MG63 (cell line): ENCODE measurements at regions not wholly inside any gene's neighbourhood (a gene's known extent, or its start where the extent isn't known, plus 50 kb on each side); places are given as distances from the start of the nearest gene placed in this dataset.
"Not testable (repeated sequence)": the region's sequence is repeated elsewhere in the genome, so short reads cannot be mapped to it uniquely, and the experiment has no call there.

Experiments
- DNase-seq: peaks from one replicate; pipeline ENCODE4 v3.0.0-alpha.2; 2020
- H3K27me3 ChIP-seq: fragments of 250-450 bp; sonication (Bioruptor Pico); 2 replicates; pipeline ENCODE4 v1.5.1; 2020; ENCODE audit warnings: mild to moderate bottlenecking, moderate library complexity
- H3K36me3 ChIP-seq: fragments of 250-450 bp; sonication (Bioruptor Pico); 2 replicates; pipeline ENCODE4 v1.5.1; 2020; ENCODE audit warnings: mild to moderate bottlenecking, moderate library complexity
- H3K4me3 ChIP-seq: fragments of 250-450 bp; sonication (Bioruptor Pico); 2 replicates; pipeline ENCODE4 v1.5.1; 2020; ENCODE audit warnings: mild to moderate bottlenecking, moderate library complexity
- H3K9me3 ChIP-seq: fragments of 250-450 bp; sonication (Bioruptor Pico); 2 replicates; pipeline ENCODE4 v1.5.1; 2020; ENCODE audit warnings: mild to moderate bottlenecking, moderate library complexity

GRCh38 chr5:21646469-21646868, 1206.7 kb downstream of the CDH12 start:
- Histone ChIP-seq H3K36me3 (no peaks in the 10 kb centered on the region), H3K4me3 (no peak overlapping the region), H3K27me3 (no peaks in the 10 kb centered on the region), H3K9me3 (peaks cover 3% of the 10 kb centered on the region)
- no peak for DNase-seq

GRCh38 chr5:21644032-21644431, 1209.1 kb downstream of the CDH12 start:
- H3K27me3 ChIP-seq = no peaks in the 10 kb centered on the region
- H3K4me3 ChIP-seq = no peak overlapping the region
- H3K9me3 ChIP-seq = peaks cover 3% of the 10 kb centered on the region
- no peaks in the 10 kb centered on the region for H3K36me3 ChIP-seq
- no peak for DNase-seq

- no peak overlapping the region for H3K4me3 ChIP-seq
- H3K36me3 ChIP-seq = no peaks in the 10 kb centered on the region
- H3K27me3 ChIP-seq = no peaks in the 10 kb centered on the region
- H3K9me3 ChIP-seq = peaks cover 3% of the 10 kb centered on the region
- no peak for DNase-seq
Measured at GRCh38 chr5:21642312-21642711, 1210.8 kb downstream of the CDH12 start.

GRCh38 chr5:21623831-21624230, 1229.3 kb downstream of the CDH12 start:
- Histone ChIP-seq H3K27me3 (no peaks in the 10 kb centered on the region), H3K4me3 (no peak overlapping the region), H3K36me3 (no peaks in the 10 kb centered on the region), H3K9me3 (peaks cover 3% of the 10 kb centered on the region; the same call in 1 of the 2 replicates)
- no peak for DNase-seq

- H3K4me3 ChIP-seq = no peak overlapping the region
- no peaks in the 10 kb centered on the region for H3K9me3 ChIP-seq
- no peak for DNase-seq
- H3K27me3 ChIP-seq = no peaks in the 10 kb centered on the region
- no peaks in the 10 kb centered on the region for H3K36me3 ChIP-seq
Measured at GRCh38 chr5:21615195-21615765, 1237.9 kb downstream of the CDH12 start.

DNA sequence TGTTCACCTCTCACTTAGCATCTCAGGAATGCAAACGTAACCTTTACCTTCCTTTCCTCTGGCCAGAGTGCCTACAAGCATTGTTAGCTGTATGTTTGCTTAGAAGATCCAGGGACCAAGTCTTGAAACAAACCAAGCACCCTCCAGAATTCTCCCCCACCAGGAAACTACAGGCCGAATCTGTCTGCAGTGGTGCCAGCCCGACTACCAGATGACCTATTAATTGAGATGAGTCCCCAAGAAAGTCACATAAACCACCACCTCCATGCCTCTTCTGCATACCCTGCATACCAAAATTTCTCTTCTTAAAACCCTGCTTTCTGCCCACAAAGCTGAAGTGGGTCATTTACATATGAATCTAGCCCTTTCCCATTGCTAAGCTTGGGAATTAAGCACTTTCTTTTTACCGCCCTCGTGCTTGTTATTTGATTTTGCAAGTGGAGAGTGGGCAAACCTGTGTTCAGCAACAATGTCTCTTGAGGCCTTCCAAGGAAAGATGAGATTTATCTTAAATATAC, 1239.1 kb downstream of the CDH12 start:
- Histone ChIP-seq H3K36me3 (no peaks in the 10 kb centered on the region), H3K27me3 (no peaks in the 10 kb centered on the region), H3K4me3 (no peak overlapping the region), H3K9me3 (no peaks in the 10 kb centered on the region)
- no peak for DNase-seq

GRCh38 chr5:21603796-21604195, 1249.3 kb downstream of the CDH12 start:
- H3K4me3 ChIP-seq = no peak overlapping the region
- no peak for DNase-seq
- H3K9me3 ChIP-seq = no peaks in the 10 kb centered on the region
- H3K36me3 ChIP-seq = no peaks in the 10 kb centered on the region
- no peaks in the 10 kb centered on the region for H3K27me3 ChIP-seq

GRCh38 chr5:21594566-21594965, 1258.6 kb downstream of the CDH12 start:
- DNase-seq = no peak
- no peaks in the 10 kb centered on the region for H3K36me3 ChIP-seq
- H3K27me3 ChIP-seq = no peaks in the 10 kb centered on the region
- no peak overlapping the region for H3K4me3 ChIP-seq
- H3K9me3 ChIP-seq = no peaks in the 10 kb centered on the region

DNA sequence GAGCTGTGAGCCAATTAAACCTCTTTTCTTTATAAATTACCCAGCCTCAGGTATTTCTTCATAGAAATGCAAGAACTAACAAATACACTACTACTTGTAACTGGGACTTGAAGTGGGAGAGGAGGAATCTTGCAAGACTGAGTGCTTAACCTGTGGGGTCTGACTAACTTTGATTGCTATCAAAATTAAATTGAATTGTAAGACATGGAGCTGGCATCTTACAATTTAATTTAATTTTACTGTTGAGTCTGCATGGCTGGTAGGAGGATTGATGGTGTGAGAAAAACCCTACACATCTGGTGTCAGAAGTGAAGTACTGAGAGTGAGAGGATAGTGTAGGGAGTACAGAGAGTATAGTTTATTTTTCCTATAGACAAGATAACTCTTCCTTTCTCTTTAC, 1259.9 kb downstream of the CDH12 start:
- no peaks in the 10 kb centered on the region for H3K9me3 ChIP-seq
- no peak overlapping the region for H3K4me3 ChIP-seq
- H3K27me3 ChIP-seq = no peaks in the 10 kb centered on the region
- no peaks in the 10 kb centered on the region for H3K36me3 ChIP-seq
- no peak for DNase-seq

DNA sequence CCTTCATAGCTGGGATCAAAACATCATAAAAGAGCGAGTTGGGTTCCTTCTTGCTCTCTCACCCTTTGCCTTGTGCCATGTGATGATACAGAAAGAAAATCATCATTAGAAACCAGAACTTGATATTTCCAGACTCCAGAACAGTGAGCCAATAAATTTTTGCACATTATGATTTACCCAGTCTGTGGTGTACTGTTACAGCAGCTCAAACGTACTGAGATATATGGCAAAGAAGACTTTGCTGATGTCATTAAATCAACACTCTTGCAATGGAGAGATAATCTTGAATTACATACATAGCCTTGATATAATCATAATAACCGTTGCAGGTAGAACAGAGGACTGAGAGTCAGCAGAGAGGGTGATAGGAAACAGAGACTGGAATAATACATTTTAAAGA, 1271.6 kb downstream of the CDH12 start:
- H3K27me3 ChIP-seq = no peaks in the 10 kb centered on the region
- no peaks in the 10 kb centered on the region for H3K9me3 ChIP-seq
- H3K36me3 ChIP-seq = no peaks in the 10 kb centered on the region
- H3K4me3 ChIP-seq = no peak overlapping the region
- DNase-seq = no peak

DNA sequence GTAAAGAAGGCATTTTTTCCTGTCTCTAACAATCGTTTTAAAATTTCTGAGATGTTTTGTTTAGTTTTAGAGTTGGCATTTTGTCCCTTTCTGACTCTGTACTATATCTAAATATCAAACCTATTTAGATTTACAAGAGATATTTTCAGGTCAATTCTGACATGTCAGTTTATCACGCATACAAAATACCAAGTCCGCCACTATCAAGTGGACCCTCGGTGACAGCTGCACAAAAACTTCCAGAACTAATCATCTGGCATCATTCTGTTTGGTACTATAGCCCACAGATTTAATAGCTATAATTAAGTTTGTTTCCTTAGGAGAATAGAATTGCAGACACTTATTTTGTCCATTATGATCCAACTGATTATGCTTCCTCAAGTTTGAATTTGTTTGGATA, 1278.2 kb downstream of the CDH12 start:
- no peaks in the 10 kb centered on the region for H3K36me3 ChIP-seq
- no peaks in the 10 kb centered on the region for H3K9me3 ChIP-seq
- DNase-seq = no peak
- H3K4me3 ChIP-seq = no peak overlapping the region
- no peaks in the 10 kb centered on the region for H3K27me3 ChIP-seq

- H3K9me3 ChIP-seq = no peaks in the 10 kb centered on the region
Measured at GRCh38 chr5:21574438-21574837, 1278.7 kb downstream of the CDH12 start.

DNA sequence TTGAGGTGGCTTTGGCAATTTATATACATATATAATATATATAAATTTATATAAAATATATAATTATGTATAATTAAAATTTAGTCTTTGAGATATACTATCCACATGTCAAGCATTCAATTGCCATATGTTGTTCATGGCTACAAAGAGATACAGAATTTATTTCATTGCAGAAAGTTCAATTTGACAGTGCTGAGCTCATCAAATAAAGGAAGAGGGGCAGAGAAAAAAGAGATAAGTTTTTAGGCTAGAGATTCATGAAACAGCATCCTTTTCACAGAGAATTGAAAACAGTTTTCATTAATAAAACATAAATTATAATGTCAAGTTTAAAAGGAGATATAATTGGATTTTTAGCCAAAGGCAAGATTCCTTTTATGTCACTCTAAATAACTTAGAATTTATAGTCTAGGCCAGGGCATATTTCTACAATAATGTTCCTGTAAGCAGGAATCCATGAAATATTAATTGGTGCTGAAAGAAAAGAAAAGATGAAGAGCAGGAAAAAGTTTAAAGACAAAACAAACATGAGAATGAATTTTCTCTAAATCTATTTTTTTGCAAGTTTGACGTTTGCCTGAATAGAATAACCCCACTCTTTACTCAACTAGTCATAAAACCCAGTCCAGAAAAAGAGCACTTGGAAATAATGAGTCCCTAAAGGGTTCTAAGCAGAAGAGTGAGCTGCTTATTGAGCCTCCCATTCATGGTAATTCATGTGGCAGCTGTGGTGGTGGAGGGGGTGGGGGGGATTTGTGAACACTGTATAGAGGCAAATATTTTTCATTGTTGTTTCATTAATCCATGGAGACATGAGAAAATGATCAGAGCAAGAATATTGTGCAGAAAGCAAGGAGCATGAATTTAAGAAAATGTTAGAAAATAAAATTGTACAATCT, 1279.5 kb downstream of the CDH12 start:
- Histone ChIP-seq H3K9me3 (no peaks in the 10 kb centered on the region), H3K27me3 (no peaks in the 10 kb centered on the region), H3K36me3 (no peaks in the 10 kb centered on the region), H3K4me3 (no peak overlapping the region)
- no peak for DNase-seq

More at GRCh38 chr5:21574438-21574837, 1278.7 kb downstream of the CDH12 start:
- no peak for DNase-seq
- H3K27me3 ChIP-seq = no peaks in the 10 kb centered on the region
- H3K4me3 ChIP-seq = no peak overlapping the region
- no peaks in the 10 kb centered on the region for H3K36me3 ChIP-seq

GRCh38 chr5:21571196-21571595, 1281.9 kb downstream of the CDH12 start:
- H3K9me3 ChIP-seq, H3K27me3 ChIP-seq, H3K4me3 ChIP-seq, DNase-seq, H3K36me3 ChIP-seq: not testable (repeated sequence)

DNA sequence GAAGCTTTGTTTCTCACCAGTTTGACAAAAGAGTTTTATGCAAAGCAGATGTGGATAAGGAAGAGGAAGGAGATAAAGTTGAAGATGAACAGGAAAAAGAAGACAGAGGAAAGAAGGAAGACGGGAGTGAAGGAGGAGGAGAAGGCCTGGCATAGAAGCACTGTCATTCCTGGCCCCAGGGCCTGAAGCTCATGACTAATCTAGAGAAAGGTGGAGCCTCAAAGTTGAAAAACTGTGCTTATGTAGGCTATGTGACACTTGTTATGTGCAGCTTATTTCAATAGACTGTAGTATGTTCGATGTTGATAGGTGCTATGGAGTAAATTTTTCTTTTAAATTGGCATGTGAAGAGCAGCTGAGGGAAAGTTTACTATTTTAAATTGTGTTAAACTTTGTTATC, 1294.0 kb downstream of the CDH12 start:
- not testable (repeated sequence) for H3K36me3 ChIP-seq, H3K4me3 ChIP-seq, H3K27me3 ChIP-seq, DNase-seq, H3K9me3 ChIP-seq

DNA sequence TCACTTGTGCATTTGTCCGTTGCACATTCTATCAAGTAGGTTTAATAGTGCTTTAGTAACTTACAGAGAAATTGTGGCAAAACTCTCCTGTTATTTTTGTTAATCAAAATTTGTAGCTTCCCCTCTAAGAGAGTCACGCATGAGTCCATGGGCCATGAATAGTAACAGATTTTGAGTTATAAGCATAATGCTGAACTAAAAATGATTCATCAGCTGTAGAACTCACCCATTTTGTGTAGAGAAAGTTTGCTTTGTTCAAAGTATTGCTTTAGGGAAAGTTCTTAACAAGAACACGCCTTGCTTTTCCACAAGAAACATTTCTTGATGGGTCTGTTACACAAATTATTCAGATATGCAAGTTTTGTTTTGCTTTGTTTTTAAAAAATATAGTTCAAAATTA, 1300.9 kb downstream of the CDH12 start:
- not testable (repeated sequence) for H3K4me3 ChIP-seq, DNase-seq, H3K36me3 ChIP-seq

DNA sequence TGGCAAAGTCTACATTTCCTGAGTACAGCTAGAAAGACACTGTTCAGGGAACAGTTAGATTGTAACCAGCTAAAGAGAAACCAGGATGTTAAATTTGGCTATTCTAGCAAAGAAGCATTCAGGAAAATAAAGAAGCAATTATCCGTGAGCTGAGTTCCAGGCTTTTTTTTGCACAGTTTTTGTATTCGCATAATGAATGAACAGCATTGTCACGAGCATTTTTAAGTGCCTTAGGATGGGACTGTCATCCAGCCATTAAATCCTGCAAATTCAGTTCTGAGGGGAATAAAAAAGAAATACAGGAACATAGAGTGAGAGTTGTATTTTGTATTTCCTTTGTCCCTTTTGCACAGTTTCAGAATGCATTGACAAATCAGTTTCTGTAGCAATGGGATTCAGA, 1302.2 kb downstream of the CDH12 start:
- DNase-seq, H3K36me3 ChIP-seq, H3K4me3 ChIP-seq, H3K27me3 ChIP-seq, H3K9me3 ChIP-seq: not testable (repeated sequence)

More for the DNA sequence above, 1300.9 kb downstream of the CDH12 start:
- H3K27me3 ChIP-seq, H3K9me3 ChIP-seq: not testable (repeated sequence)

GRCh38 chr5:21547656-21548055, 1305.5 kb downstream of the CDH12 start:
- not testable (repeated sequence) for DNase-seq, H3K36me3 ChIP-seq, H3K27me3 ChIP-seq, H3K4me3 ChIP-seq, H3K9me3 ChIP-seq
